ENCODE measurements at regions not wholly inside any gene's neighbourhood (a gene's known extent, or its start where the extent isn't known, plus 50 kb on each side); places are given as distances from the start of the nearest gene placed in this dataset.

- peaks cover 8% of the 10 kb centered on the region; the same call in 1 of the 2 replicates for H3K4me1 ChIP-seq (ENCODE audit: insufficient read depth, low read length)
- H3K9ac ChIP-seq (ENCODE audit: low read depth, low read length), result no peak overlapping the region
- H3K27ac ChIP-seq (ENCODE audit: low read length), result no peak overlapping the region
Observed at GRCh38 chr4:57635910-57636309, 525.7 kb upstream of the IGFBP7 start.

GRCh38 chr4:57633212-57633859, 523.2 kb upstream of the IGFBP7 start:
- no peaks in the 10 kb centered on the region for H3K9me3 ChIP-seq (ENCODE audit: insufficient read depth, low read depth, low read length)
- no peaks in the 10 kb centered on the region for H3K4me1 ChIP-seq (ENCODE audit: insufficient read depth, low read length)
- no peaks in the 10 kb centered on the region for H3K36me3 ChIP-seq (ENCODE audit: insufficient read depth, low read depth, low read length)
- H3K9ac ChIP-seq (ENCODE audit: low read depth, low read length), result no peak overlapping the region
- H3K27ac ChIP-seq (ENCODE audit: low read length), result no peak overlapping the region
- no peak overlapping the region for H3K4me3 ChIP-seq (ENCODE audit: low read length)
- no peaks in the 10 kb centered on the region for H3K27me3 ChIP-seq (ENCODE audit: insufficient read depth, low read length)

More at GRCh38 chr4:57635910-57636309, 525.7 kb upstream of the IGFBP7 start:
- no peaks in the 10 kb centered on the region for H3K36me3 ChIP-seq (ENCODE audit: insufficient read depth, low read depth, low read length)
- no peaks in the 10 kb centered on the region for H3K9me3 ChIP-seq (ENCODE audit: insufficient read depth, low read depth, low read length)
- no peaks in the 10 kb centered on the region for H3K27me3 ChIP-seq (ENCODE audit: insufficient read depth, low read length)
- H3K4me3 ChIP-seq (ENCODE audit: low read length), result no peak overlapping the region

- H3K27ac ChIP-seq (ENCODE audit: low read length), result no peak overlapping the region
Observed at GRCh38 chr4:57632564-57632963, 522.4 kb upstream of the IGFBP7 start.

GRCh38 chr4:57631147-57631546, 521.0 kb upstream of the IGFBP7 start:
- no peaks in the 10 kb centered on the region for H3K9me3 ChIP-seq (ENCODE audit: insufficient read depth, low read depth, low read length)
- H3K27me3 ChIP-seq (ENCODE audit: insufficient read depth, low read length), result no peaks in the 10 kb centered on the region
- no peak overlapping the region for H3K27ac ChIP-seq (ENCODE audit: low read length)
- no peak overlapping the region for H3K4me3 ChIP-seq (ENCODE audit: low read length)
- H3K36me3 ChIP-seq (ENCODE audit: insufficient read depth, low read depth, low read length), result no peaks in the 10 kb centered on the region
- no peaks in the 10 kb centered on the region for H3K4me1 ChIP-seq (ENCODE audit: insufficient read depth, low read length)
- H3K9ac ChIP-seq (ENCODE audit: low read depth, low read length), result no peak overlapping the region

More at GRCh38 chr4:57632564-57632963, 522.4 kb upstream of the IGFBP7 start:
- Histone ChIP-seq H3K27me3 (ENCODE audit: insufficient read depth, low read length) (no peaks in the 10 kb centered on the region), H3K4me3 (ENCODE audit: low read length) (no peak overlapping the region), H3K9ac (ENCODE audit: low read depth, low read length) (no peak overlapping the region), H3K4me1 (ENCODE audit: insufficient read depth, low read length) (no peaks in the 10 kb centered on the region), H3K36me3 (ENCODE audit: insufficient read depth, low read depth, low read length) (no peaks in the 10 kb centered on the region), H3K9me3 (ENCODE audit: insufficient read depth, low read depth, low read length) (no peaks in the 10 kb centered on the region)

DNA sequence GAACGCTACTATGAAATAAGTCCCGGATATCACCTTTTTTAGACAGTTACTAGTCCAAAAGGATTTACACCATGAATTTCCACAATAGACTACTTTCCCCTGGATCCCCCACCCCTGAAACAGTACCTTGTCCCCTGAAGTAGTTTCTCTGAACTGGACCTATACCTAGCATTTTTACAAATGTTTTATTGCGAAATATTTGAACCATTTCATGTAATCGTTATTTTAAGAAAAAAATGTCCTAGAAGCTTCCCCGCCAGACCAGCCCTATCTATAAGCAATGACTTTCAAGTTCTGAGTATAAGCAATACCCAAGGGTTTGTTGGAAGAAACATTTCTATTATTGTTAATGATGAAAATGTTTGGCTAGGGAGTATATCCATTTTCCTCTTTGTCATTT, 517.8 kb upstream of the IGFBP7 start:
- Histone ChIP-seq H3K4me3 (ENCODE audit: low read length) (no peak overlapping the region), H3K4me1 (ENCODE audit: insufficient read depth, low read length) (no peaks in the 10 kb centered on the region), H3K9me3 (ENCODE audit: insufficient read depth, low read depth, low read length) (peaks cover 18% of the 10 kb centered on the region), H3K27ac (ENCODE audit: low read length) (no peak overlapping the region), H3K36me3 (ENCODE audit: insufficient read depth, low read depth, low read length) (no peaks in the 10 kb centered on the region), H3K9ac (ENCODE audit: low read depth, low read length) (no peak overlapping the region), H3K27me3 (ENCODE audit: insufficient read depth, low read length) (no peaks in the 10 kb centered on the region)

DNA sequence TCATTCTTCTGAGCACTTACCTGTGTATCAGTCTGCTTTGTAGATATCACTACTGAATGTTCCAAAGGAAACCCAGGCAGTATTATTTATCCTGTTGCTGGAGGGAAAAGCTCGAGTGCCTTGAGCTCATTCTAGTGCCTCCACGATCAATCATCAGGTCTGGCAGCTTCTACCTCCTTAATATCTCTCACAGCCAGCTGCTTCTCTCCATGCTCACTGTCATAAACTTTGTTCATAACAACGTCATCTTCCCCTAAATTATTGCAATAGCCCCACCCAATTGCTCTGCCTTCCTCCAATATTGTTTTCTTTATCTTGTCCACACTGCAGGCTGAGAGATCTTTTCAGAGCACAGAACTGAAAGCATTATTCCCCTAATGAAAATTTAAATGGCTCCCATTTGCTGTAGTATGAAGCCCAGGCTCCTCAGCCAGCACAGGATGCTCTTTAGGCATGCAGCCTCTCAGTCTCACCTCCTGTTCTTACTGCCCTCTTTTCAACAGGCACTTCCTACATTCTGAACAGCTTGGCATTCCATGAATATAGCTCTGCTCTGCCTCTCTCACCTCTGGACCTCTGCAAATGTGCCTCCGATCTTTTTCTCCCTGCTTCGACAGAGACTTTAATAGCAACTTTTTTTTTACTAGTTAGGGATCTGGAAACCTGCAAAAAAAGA, 504.2 kb upstream of the IGFBP7 start:
- Histone ChIP-seq H3K9me3 (ENCODE audit: insufficient read depth, low read depth, low read length) (no peaks in the 10 kb centered on the region), H3K27ac (ENCODE audit: low read length) (no peak overlapping the region), H3K27me3 (ENCODE audit: insufficient read depth, low read length) (no peaks in the 10 kb centered on the region), H3K9ac (ENCODE audit: low read depth, low read length) (no peak overlapping the region), H3K36me3 (ENCODE audit: insufficient read depth, low read depth, low read length) (no peaks in the 10 kb centered on the region), H3K4me1 (ENCODE audit: insufficient read depth, low read length) (no peaks in the 10 kb centered on the region), H3K4me3 (ENCODE audit: low read length) (no peak overlapping the region)

DNA sequence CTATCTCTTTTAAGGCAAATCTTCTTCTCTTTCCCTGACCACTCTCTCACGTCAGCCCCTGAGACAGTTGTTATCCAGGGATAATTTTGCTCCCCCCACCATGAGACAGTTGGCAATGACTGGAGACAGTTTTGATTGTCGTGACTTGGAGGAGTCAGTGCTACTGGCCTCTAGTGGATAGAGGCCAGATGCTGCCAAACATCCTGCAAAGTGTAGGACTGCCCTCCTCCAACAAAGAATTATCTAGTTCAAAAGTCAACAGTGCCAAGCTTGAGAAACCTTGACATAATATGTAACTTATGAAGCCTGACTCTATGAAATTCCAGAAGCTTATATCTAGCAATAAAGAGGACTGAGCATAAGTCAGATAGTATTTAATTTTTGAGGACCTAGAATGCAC, 502.1 kb upstream of the IGFBP7 start:
- no peak overlapping the region for H3K9ac ChIP-seq (ENCODE audit: low read depth, low read length)
- no peak overlapping the region for H3K4me3 ChIP-seq (ENCODE audit: low read length)
- H3K4me1 ChIP-seq (ENCODE audit: insufficient read depth, low read length), result no peaks in the 10 kb centered on the region; the same call in 1 of the 2 replicates
- no peaks in the 10 kb centered on the region for H3K9me3 ChIP-seq (ENCODE audit: insufficient read depth, low read depth, low read length)
- no peaks in the 10 kb centered on the region for H3K36me3 ChIP-seq (ENCODE audit: insufficient read depth, low read depth, low read length)
- no peak overlapping the region for H3K27ac ChIP-seq (ENCODE audit: low read length)
- no peaks in the 10 kb centered on the region for H3K27me3 ChIP-seq (ENCODE audit: insufficient read depth, low read length)

DNA sequence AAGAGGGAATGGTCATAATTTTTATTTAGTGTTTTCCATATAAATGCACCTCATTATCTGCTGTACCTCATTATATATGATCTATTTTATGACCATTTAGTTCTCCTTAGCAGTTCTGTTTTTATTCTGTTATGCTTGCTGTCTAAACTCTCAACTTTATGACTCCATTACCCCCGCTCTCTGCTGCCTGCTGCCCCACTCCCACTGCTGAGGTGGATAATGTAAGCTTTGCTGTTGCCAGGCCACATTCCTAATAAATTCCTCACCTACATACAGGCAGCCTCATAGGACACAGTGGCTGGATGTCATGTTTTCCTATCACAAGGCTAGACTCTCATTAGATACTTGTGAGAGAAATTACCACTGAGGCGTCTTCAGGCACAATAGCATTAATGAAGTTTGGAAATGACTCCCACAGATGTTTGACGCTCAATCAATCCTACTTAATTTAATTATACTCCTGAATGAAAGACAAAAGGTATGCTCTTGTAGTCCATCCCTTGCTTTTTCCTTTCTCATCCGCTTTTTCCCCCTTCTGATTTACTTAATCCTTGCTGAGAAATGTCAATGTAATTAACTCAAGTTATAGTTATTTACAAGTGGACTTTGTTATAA, 497.5 kb upstream of the IGFBP7 start:
- no peak overlapping the region for H3K27ac ChIP-seq (ENCODE audit: low read length)
- no peak overlapping the region for H3K9ac ChIP-seq (ENCODE audit: low read depth, low read length)
- H3K4me1 ChIP-seq (ENCODE audit: insufficient read depth, low read length), result no peaks in the 10 kb centered on the region; the same call in 1 of the 2 replicates
- no peaks in the 10 kb centered on the region for H3K27me3 ChIP-seq (ENCODE audit: insufficient read depth, low read length)
- no peaks in the 10 kb centered on the region for H3K9me3 ChIP-seq (ENCODE audit: insufficient read depth, low read depth, low read length)
- H3K4me3 ChIP-seq (ENCODE audit: low read length), result no peak overlapping the region
- no peaks in the 10 kb centered on the region for H3K36me3 ChIP-seq (ENCODE audit: insufficient read depth, low read depth, low read length)

DNA sequence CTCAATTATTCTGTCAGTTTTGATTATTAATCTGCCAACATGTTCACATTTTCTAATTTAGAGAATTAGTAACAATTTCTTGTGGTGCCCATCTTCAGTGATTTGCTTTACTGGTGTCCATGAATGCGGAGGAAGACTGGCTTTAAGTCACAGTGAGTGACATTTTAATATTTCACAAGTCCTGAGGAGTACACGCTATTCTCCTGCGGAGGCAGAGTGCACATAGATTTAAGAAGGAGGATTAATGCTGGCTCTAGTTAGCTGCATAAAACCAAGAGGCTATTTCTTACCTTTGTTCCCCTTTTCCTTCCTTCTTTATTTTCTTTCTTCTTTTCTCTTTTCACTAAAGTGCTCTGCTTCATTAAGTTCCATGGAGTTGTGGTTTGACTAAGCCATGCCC, 495.2 kb upstream of the IGFBP7 start:
- no peaks in the 10 kb centered on the region for H3K36me3 ChIP-seq (ENCODE audit: insufficient read depth, low read depth, low read length)
- H3K27ac ChIP-seq (ENCODE audit: low read length), result no peak overlapping the region
- no peak overlapping the region for H3K4me3 ChIP-seq (ENCODE audit: low read length)
- no peak overlapping the region for H3K9ac ChIP-seq (ENCODE audit: low read depth, low read length)
- H3K9me3 ChIP-seq (ENCODE audit: insufficient read depth, low read depth, low read length), result no peaks in the 10 kb centered on the region
- no peaks in the 10 kb centered on the region for H3K27me3 ChIP-seq (ENCODE audit: insufficient read depth, low read length)
- no peaks in the 10 kb centered on the region; the same call in 1 of the 2 replicates for H3K4me1 ChIP-seq (ENCODE audit: insufficient read depth, low read length)

DNA sequence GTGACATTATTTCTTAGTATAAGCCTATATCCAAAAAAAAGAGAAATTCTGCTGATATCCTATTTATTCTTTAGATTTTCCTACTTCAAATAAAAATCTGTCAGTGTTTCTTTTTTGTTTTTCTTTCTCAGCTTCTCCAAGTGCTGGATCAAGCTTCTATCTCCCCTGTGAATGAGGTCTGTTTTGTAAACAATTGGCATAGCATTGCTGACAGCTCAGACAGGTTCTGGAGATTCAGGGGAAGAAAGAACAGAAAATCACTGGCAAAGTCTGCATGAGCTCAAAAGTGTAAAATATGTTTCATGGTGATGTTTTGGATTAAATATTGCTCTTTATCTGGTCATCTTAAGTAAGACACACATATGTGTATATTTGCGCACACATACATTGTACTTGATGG, 492.0 kb upstream of the IGFBP7 start:
- no peak overlapping the region for H3K9ac ChIP-seq (ENCODE audit: low read depth, low read length)
- H3K9me3 ChIP-seq (ENCODE audit: insufficient read depth, low read depth, low read length), result no peaks in the 10 kb centered on the region
- no peak overlapping the region for H3K4me3 ChIP-seq (ENCODE audit: low read length)
- no peaks in the 10 kb centered on the region for H3K36me3 ChIP-seq (ENCODE audit: insufficient read depth, low read depth, low read length)
- no peaks in the 10 kb centered on the region for H3K4me1 ChIP-seq (ENCODE audit: insufficient read depth, low read length)
- no peak overlapping the region for H3K27ac ChIP-seq (ENCODE audit: low read length)
- no peaks in the 10 kb centered on the region for H3K27me3 ChIP-seq (ENCODE audit: insufficient read depth, low read length)

GRCh38 chr4:57591073-57591472, 480.9 kb upstream of the IGFBP7 start:
- H3K9me3 ChIP-seq (ENCODE audit: insufficient read depth, low read depth, low read length), result no peaks in the 10 kb centered on the region

DNA sequence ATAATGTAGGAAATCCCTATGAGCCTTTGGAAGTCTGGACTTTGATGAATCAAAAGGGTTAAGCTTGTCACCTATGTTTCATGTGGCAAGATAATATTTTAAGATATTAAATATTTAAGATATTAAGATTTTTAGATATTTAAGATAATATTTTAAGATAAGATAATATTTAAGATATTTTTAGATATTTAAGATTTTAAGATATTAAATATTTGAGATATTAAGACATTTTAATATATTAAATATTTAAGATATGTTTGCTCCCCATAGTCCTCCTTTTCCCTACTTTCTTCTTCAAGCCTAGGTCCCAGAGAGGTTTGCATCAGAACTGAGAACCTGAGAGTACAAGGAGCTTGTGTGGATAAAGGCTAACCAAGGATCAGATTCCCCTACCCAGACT, 478.4 kb upstream of the IGFBP7 start:
- no peak overlapping the region for H3K4me3 ChIP-seq (ENCODE audit: low read length)
- no peaks in the 10 kb centered on the region for H3K27me3 ChIP-seq (ENCODE audit: insufficient read depth, low read length)
- H3K36me3 ChIP-seq (ENCODE audit: insufficient read depth, low read depth, low read length), result no peaks in the 10 kb centered on the region
- no peaks in the 10 kb centered on the region for H3K4me1 ChIP-seq (ENCODE audit: insufficient read depth, low read length)
- H3K27ac ChIP-seq (ENCODE audit: low read length), result no peak overlapping the region
- H3K9ac ChIP-seq (ENCODE audit: low read depth, low read length), result no peak overlapping the region
- H3K9me3 ChIP-seq (ENCODE audit: insufficient read depth, low read depth, low read length), result no peaks in the 10 kb centered on the region

More at GRCh38 chr4:57591073-57591472, 480.9 kb upstream of the IGFBP7 start:
- no peak overlapping the region for H3K9ac ChIP-seq (ENCODE audit: low read depth, low read length)
- H3K27ac ChIP-seq (ENCODE audit: low read length), result no peak overlapping the region
- no peaks in the 10 kb centered on the region for H3K36me3 ChIP-seq (ENCODE audit: insufficient read depth, low read depth, low read length)
- no peaks in the 10 kb centered on the region for H3K27me3 ChIP-seq (ENCODE audit: insufficient read depth, low read length)
- H3K4me3 ChIP-seq (ENCODE audit: low read length), result no peak overlapping the region
- no peaks in the 10 kb centered on the region for H3K4me1 ChIP-seq (ENCODE audit: insufficient read depth, low read length)
